HG03354 (cell line): ENCODE measurements at regions not wholly inside any gene's neighbourhood (a gene's known extent, or its start where the extent isn't known, plus 50 kb on each side); places are given as distances from the start of the nearest gene placed in this dataset.

ENCODE experiments used
- ATAC-seq: cut with Tn5 transposase; IDR thresholded peaks from one replicate; pipeline ENCODE4 v1.9.1; 2021; ENCODE audit warnings: mild to moderate bottlenecking; ENCODE audit not compliant: unreplicated experiment, poor library complexity, severe bottlenecking

DNA sequence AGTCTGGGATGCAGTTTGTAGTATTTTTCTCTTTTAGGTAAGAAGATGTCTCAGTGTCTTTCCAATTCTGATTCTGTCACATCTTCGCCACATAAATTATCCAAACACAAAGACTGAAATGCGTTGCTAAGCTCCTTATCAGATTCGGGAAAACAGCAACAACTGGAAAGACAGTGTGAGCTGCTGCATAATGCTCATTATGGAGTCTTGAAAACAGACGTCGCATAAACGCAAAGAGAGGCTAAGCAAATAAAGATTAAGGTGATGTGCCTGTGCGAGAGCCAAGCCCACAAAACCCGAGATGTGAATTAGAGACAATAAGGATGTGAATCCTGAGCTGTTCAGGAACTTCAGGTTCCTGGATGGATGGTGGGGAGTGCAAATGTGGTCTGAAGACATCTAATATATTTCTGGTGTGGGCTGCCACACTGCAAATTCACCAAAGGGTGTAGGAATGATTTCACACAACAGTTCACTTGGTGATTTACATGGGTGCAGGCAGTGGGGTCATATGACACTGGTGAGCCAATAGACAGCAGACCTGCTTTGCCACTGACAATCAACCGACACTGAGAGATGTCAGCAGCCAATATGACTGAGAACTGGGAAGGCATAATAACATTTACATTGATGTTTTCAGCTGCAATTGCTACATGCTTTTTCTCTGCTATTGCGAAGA, 195.8 kb downstream of the MTX2 start:
- no peak for ATAC-seq

DNA sequence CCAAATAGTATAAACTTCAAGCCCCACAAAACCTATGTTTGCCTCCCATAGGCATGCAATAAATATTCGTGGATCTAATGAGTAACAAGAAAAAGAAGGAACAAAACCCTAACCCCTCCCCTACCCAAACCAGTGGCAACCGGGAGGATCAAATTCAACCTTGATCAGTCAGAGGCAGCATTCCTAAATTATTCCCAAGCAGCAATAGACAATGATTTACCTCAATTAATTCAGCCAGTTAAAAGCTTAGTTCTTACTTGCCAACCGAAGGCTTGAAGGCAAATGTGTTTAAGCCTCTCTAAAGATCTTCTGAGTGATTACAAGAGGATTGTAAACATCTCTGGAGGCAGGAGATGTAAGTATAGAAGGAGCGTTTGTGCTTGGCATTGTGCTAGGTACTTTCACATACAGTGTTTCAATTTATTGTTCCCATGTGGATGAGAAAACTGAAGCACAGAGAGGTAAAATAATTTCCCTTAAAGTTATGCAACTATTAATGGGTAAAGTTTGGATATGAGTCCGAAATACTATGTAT, 197.7 kb downstream of the MTX2 start:
- no peak for ATAC-seq

GRCh38 chr2:176467595-176467994, 198.4 kb downstream of the MTX2 start:
- ATAC-seq = no peak

DNA sequence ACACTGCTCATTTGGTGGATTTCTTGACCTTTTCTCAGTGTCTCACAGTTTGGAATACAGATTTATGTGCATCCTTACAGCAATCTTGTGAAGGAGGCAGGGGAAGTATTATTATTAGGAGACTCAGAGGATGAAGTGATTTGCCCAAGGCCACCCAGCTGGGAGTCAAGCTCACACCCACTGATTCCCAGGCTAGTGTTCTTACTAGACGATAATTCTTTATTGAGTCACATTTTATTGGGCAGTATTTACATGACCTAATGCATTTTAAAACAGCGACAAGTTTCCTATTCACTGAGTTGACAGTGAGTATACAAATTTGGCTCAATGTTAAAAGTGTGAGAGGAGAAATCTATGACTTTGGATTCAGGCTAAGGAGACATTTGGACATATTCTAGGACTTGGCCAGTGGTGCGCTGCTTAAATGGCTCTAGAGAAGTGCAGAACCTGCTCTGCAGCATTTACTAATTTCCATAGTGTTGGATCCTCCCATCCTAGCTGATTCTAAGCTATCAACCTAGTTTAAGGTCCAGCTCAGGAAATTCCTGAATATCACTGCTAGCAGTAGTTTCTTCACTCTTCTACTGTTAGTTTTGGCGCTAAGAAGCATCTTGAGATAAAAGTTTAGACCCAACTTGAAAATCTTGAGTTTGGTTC, 199.3 kb downstream of the MTX2 start:
- ATAC-seq = no peak

DNA sequence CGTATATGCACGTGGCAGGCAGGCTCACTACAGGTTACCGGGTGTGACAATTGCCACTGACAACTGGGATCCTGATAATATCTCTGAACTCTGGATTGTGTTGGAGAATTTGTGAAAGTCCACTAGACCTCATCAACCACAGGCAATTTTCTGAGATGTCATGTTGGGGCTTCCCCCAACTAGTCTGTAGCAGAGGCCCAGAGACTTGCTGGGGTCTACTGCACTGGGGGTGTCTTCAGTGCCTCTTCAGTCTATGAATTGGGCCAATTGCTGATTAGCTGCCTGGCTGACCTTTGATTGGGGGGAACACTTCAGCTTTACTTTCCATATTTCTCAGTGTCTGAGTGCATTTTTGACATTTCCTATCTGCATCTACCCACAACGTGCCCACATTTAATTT, 201.5 kb downstream of the MTX2 start:
- ATAC-seq = no peak

GRCh38 chr2:176471949-176472348, 202.7 kb downstream of the MTX2 start:
- ATAC-seq = no peak

- peak; percentile 59 for ATAC-seq
Observed at GRCh38 chr2:176473177-176473576, 203.9 kb downstream of the MTX2 start.

DNA sequence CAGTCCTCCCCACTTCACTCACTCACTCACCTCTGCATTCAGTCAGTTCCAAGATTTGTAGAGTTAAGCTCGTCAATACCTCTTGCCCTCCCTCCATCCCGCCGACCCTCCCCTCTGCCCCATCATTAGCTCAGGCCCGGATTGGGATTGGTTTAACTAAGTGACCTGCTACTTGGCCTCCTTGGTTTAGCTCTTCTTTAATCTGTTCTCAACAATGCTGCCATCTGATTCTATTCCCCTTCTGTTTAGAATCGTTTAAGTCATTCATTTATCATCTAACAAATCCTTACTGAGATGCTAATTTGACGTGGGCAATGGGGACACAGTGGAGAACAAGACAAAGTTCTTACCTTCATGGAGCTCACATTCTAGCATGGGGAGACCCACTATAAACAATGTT, 204.6 kb downstream of the MTX2 start:
- ATAC-seq = no peak

DNA sequence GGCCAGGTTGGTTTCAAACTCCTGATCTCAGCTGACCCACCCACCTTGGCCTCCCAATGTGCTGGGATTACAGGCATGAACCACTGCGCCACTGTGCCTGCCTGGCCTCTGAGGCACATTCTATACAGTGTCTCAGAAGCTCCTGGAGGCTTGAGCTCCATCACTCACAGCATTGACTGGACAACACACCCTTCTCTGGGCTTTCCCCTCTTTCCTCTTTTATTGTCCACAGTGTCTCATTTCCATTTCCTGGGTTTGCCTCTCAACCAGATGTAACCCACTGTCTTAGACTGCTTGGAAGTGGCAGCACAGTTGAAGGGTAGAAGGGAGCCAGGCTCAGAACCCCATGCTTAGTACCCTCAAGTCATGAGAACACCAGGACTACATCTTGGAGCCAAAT, 208.1 kb downstream of the MTX2 start:
- ATAC-seq = no peak

DNA sequence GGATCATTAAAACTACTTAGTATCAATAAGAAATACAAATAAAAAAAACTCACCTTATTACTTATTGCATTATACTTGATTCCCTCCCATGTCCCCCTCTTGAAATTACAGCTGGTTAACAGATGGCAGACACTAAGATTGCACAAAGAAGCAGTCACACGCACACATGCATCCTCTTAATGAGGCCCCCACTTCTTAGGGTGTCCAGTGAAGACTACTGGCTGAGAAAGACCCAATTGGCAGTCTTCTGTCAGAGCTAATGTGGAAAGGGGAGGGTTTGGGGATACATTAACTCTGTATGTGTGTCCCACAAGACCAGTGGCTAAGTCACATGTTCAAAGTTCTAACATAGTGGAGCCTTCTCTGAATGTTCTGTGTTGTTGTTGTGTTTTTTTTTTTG, 210.7 kb downstream of the MTX2 start:
- ATAC-seq = no peak

DNA sequence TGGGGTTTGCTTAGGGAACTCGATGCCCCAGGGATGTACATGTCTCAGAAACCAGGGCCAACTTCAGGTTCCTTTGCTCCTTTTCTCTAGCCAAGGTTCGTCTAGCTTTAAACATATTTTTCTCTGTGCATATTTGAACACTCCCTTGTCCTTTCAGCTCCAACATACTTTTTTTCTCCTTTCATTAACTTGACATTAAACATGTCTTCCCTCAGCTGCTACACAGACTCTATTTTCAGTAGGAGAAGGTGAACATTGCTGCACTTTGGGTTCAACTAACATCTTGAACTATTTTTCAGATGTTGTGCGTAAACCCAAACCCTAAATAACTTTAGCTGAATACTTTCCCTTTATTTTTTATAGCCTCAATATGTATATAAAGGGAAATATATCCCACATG, 212.9 kb downstream of the MTX2 start:
- no peak for ATAC-seq

DNA sequence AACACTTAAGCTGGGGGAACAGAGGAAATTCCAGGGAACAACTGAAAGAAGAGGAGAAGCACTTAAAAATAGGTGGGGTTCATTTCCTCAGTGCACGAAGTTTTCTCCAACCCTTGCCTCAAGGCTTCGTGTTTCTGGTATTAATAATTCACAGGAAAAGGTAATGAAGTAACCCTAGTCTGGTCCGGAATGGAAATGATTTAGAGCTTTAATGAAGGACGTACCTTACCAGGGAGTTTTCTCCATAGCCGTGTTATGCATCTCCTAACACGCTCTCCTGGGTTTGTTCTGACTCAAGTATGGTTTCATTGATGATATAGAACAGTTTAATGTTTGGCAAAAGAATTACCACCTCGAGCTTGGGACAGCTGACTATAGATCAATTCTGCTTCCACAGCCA, 214.2 kb downstream of the MTX2 start:
- no peak for ATAC-seq

GRCh38 chr2:176483901-176484568, 214.8 kb downstream of the MTX2 start:
- ATAC-seq = no peak

GRCh38 chr2:176484838-176485237, 215.6 kb downstream of the MTX2 start:
- no peak for ATAC-seq

GRCh38 chr2:176488431-176488830, 219.2 kb downstream of the MTX2 start:
- no peak for ATAC-seq

DNA sequence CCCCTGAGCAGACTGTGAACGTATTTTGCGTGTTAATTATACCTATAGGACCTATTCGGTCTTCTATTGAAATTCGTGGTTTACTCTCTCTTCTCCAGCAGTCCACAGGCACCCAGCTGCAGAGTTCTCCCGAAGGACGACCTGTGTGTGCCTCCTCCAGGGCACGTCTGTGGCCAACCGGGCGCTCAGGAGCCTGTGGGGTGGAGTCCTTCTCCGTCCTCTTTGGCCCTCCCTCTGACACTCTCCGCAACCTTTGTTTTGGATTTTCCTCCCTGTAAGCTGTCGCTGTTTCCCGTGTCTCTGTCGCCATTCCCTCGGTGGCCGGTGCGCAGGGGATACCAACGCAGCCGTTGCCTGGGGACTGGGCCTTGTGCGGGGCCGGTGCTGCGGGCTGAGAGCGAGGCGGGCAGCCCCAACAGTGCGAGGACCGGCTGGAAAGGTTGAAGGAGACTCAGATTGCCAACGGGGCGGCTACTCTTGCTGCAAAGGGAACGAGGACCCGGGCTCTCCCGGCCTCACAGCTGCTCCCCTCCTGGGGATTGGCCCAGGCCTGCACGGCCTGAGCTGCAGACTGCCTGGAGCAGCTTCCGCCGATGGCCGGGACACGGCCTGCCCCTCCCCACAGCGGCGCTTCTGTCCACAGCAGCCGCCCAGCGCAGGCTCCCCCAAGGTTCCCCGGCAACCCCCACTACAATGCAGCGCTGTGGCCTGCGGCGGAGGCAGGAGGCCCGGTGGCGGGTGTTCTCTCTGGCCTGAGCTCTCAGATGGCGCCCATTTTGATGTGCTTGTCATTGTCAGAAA, 221.0 kb downstream of the MTX2 start:
- ATAC-seq = no peak

DNA sequence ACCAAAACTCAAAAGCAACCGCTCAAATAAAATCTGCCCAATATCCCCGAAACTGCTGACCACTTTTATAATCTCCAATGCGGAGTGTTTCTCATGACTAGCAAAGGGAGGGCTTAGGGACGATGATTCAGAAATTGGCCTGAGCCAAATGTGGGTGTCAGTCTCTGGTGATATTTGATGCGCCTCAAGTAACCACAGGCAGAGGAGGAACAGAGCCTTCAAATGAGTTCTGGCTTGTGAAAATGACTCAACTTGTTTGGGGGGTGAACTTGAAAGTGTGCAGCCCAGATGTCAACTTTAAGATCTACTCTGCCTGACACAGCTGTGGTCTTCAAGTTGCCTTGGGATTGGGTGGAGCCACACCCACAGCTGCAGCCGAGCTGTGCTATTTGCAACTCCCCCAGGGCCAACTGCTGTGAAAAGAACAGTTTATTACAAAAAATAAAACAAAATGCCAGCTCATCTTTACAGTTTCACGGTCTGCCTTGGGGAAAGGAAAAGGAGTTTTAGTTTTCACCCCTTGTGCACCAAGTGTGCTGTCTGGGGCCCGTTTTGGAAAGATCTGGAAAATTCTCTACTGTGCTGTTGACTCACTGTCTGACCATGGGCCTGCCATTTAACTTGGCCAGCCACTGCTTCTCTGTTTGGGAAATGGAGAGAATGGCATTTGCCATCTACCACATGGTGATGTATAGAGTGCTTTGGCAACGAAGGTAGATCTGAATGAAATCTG, 222.1 kb downstream of the MTX2 start:
- peak; percentile 87 for ATAC-seq

- no peak for ATAC-seq
Observed at GRCh38 chr2:176492583-176492982, 223.3 kb downstream of the MTX2 start.

DNA sequence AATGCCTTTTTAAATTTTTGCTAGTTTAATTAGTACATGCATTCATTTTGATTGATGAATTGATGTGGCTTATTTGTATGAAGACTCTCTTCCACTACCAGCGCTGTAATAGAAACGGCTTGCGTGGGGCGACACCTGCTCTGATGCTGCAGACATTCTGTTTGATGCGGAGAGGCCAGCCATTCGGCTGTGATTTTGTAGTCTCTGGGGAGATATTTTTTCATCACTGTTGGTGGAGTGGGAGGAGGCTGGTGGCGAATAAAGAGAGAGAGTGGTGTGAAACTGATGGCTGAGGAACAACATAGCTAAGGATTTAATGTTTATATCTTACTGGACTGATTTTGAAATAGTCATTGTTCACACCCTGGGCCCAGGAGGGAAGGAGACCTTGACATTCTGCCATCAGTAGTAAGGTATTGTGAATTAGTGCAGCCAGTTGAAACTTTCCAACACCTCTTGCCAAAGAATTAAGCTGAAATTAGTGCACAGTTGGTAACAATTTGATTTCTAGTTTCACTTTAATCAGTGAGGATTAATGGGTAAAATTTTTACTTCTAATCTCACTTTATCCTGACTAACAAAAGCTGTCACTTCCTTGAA, 224.1 kb downstream of the MTX2 start:
- ATAC-seq = peak; percentile 45
